ENCODE measurements at regions not wholly inside any gene's neighbourhood (a gene's known extent, or its start where the extent isn't known, plus 50 kb on each side); places are given as distances from the start of the nearest gene placed in this dataset.
"Not testable (repeated sequence)": the region's sequence is repeated elsewhere in the genome, so short reads cannot be mapped to it uniquely, and the experiment has no call there.

DNA sequence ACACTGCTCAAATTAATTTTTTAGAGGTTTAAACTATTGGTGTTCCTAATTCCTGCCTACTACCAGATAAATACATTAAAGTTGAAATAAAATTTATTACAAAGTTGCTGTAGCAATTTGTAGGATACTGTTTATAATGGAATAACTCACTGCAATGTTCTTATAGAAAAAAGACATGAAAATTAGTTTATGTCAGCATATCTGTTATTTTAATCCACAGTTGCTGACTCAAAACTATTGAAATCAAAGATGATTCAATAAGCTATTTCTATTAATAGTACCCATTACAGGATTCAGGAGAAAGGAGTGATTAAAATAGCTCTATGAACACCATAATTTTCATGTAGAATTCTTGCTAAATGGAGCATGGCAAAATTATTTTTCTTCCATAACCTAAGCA, 764.4 kb upstream of the NUDT12 start:
- no peak for DNase-seq

GRCh38 chr5:104325356-104325755, 762.8 kb upstream of the NUDT12 start:
- no peak for DNase-seq

- not testable (repeated sequence) for DNase-seq
These were observed 754.1 kb upstream of the NUDT12 start for GRCh38 chr5:104316676-104317075.

GRCh38 chr5:104312481-104312880, 749.9 kb upstream of the NUDT12 start:
- no peak for DNase-seq

DNA sequence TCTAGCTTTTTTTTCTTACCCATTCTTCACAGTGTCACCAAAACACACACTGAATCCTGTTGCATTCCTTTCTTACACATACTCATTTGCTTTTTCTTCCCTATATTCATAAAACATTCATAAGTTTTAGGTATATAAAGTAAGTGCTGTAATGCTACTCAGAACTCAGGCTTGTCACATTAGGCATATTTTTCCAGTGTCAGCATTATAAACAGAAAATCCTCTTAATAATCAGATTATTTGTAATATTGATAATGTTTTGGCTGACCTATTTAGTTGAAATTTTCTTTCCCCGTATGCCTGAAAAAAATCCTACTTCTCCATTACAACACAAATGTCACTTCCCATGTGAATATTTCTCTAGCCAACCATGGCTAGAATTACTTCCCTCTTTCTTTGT, 743.0 kb upstream of the NUDT12 start:
- no peak for DNase-seq

GRCh38 chr5:104299998-104300706, 737.6 kb upstream of the NUDT12 start:
- no peak for DNase-seq

- no peak for DNase-seq
These were observed 735.9 kb upstream of the NUDT12 start for GRCh38 chr5:104298518-104298917.

GRCh38 chr5:104297076-104297475, 734.5 kb upstream of the NUDT12 start:
- no peak for DNase-seq

GRCh38 chr5:104295991-104296390, 733.4 kb upstream of the NUDT12 start:
- DNase-seq = no peak

DNA sequence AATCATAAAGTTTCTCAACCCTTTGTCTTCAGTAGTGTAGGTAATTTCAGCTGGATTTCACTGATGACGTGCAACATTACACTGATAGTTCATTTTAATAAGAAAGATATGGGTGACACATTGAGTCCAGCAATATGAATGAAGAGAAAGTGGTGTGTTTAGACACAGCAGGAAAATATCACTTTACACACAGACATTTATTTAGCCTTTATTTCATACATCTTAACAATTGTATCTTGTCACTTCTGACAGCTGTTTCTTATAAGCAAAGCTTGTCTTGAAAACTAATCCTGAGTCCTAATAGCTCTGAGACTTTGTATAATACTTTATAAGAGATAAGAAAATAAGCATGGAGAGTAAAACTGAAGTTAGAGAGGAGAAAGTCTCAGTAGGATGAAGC, 720.5 kb upstream of the NUDT12 start:
- DNase-seq = no peak

DNA sequence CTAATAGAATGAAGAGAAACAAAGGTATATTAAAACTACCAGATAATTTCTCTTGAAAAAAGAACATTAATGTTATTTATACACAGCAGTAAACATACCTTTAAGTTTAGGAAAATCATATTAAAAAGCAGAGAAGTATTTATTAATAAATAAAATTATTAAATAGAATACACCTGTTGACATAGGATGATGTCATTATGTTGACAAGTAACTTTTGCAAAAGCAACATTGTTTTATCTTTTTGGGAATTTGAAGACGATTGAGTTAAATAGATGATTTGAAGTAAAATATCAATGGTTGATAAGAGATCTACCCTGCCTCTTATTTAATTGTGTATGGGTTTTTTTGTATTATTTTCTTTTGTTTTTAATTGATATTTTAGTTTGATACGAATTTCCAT, 711.1 kb upstream of the NUDT12 start:
- DNase-seq = no peak

GRCh38 chr5:104267320-104268015, 704.9 kb upstream of the NUDT12 start:
- no peak for DNase-seq

DNA sequence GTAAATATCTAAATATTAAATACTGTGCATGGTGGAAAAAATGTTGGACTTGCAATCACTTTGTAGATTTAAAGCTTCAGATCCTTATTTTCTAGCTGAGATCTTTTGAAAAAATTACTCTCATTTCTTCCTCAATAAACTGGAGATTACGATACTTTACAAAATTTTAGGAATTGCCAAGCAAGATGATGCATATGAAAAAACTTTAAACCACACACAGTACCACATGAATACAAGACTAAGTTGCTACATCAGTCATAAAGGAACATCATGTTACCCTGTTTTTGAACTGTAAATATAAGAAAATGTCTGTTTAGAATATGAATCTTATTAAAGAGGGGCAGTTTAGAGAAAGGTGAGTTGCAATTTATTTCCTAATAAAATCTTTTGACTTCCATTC, 703.6 kb upstream of the NUDT12 start:
- no peak for DNase-seq

GRCh38 chr5:104265531-104266140, 703.0 kb upstream of the NUDT12 start:
- no peak for DNase-seq

- DNase-seq = no peak
These were observed 684.7 kb upstream of the NUDT12 start for GRCh38 chr5:104247260-104247659.

DNA sequence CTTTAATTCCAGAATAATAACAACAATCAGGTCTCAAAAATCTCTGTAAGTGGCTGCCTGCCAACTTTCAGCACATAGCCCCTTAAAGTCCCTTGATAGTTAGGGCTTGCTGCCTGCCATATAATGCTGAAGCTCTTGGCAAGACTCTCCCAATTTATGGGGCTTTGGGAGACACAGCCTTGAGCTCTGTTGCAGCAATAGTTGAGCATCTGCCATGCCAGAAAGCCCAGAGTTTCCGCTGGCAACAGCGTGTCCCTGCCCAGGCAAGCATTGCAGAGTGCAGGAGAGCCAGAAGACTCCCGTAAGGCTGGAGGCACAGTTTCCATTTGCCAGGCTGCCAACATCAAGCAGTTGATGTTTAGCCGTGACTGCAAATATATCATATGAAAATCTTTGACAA, 678.5 kb upstream of the NUDT12 start:
- no peak for DNase-seq

- DNase-seq = no peak
These were observed 675.0 kb upstream of the NUDT12 start for GRCh38 chr5:104237586-104237985.

- no peak for DNase-seq
These were observed 661.5 kb upstream of the NUDT12 start for GRCh38 chr5:104223885-104224773.

GRCh38 chr5:104218200-104218599, 655.6 kb upstream of the NUDT12 start:
- no peak for DNase-seq

DNA sequence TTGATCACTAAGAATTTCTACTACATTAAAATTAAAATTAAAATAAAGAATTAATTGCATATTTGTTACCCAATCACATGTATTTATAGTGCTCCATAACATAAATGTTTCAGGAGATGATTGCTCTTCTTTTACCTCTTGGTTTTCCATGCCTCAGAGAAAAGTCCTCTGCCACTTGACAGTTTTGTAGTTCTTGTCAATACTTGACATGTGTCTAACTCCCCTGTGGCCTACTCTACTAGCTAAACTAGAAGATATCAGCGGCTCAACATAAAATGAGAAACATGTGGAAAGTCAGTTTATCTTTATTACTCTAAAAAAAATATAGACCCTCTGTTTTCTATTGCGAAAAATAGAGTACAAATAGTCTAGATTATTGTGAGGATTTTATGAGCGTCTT, 650.6 kb upstream of the NUDT12 start:
- no peak for DNase-seq

GRCh38 chr5:104199771-104200170, 637.2 kb upstream of the NUDT12 start:
- no peak for DNase-seq

DNA sequence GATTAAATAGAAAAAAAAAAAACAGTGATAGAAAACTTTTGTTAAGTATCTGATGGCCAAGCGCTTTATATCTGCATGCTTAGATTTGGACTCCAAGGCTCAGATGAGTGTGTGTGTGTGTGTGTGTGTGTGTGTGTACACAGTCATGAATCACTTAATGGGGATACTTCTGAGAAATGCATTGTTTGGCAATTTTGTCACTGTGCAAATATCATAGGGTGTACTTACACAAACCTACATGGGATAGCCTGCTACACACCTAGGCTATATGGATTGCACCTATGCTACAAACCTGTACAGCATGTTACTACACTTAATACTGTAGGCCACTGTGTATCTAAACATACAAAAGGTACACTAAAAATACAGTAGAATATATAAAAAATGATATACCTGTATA, 635.6 kb upstream of the NUDT12 start:
- DNase-seq = no peak

DNA sequence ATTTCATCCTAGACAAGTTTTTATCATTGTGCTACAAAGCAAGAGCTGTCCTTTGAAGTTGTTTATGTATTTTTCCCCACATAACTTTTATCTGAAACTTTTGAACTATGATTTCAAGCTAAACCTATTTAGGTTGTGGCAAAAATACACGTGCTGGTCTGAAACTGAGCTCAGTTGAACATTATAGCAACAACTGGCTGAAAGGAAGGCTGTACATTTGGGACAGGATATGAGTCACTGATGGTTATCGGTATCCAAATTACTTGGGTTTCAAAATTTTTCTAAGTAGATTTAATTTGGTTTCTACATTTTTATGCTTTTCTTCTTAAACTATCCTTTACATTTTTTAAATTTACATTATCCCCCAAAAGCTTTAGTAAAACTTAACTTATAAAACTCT, 627.3 kb upstream of the NUDT12 start:
- no peak for DNase-seq

Data from NCI-H510A treated with DMSO at 0.1 percent for 48 hours (cell line).